Skeletal muscle tissue (tissue), 3 donors: ENCODE measurements at regions not wholly inside any gene's neighbourhood (a gene's known extent, or its start where the extent isn't known, plus 50 kb on each side); places are given as distances from the start of the nearest gene placed in this dataset.
"Not testable (repeated sequence)": the region's sequence is repeated elsewhere in the genome, so short reads cannot be mapped to it uniquely, and the experiment has no call there.

Source experiments
- H3K27ac ChIP-seq: one replicate; pipeline ENCODE4 v1.7.0; 2013; ENCODE audit warnings: mild to moderate bottlenecking, low read depth, low read length, inconsistent platforms
- H3K27me3 ChIP-seq, 3 donors: one replicate each; pipeline ENCODE4 v1.7.0; 2013; ENCODE audit warnings: low read length in 3 of 3; ENCODE audit not compliant: control insufficient read depth in 3 of 3, insufficient read depth in 3 of 3
- H3K36me3 ChIP-seq, 3 donors: one replicate each; pipeline ENCODE4 v1.7.0; 2013; ENCODE audit warnings: low read length in 3 of 3; ENCODE audit not compliant: control insufficient read depth in 3 of 3, insufficient read depth in 3 of 3
- H3K4me1 ChIP-seq, 3 donors: one replicate each; pipeline ENCODE4 v1.7.0; 2013; ENCODE audit warnings: low read length in 3 of 3, mild to moderate bottlenecking in 3 of 3; ENCODE audit not compliant: control insufficient read depth in 3 of 3, insufficient read depth in 3 of 3
- H3K4me3 ChIP-seq, 3 donors: one replicate each; pipeline ENCODE4 v1.7.0; 2013; ENCODE audit warnings: low read length in 3 of 3
- H3K9ac ChIP-seq, 3 donors: one replicate each; pipeline ENCODE4 v1.7.0; 2013; ENCODE audit warnings: low read length in 3 of 3, mild to moderate bottlenecking in 3 of 3, moderate library complexity in 2 of 3, low read depth in 1 of 3
- H3K9me3 ChIP-seq, 3 donors: one replicate each; pipeline ENCODE4 v1.7.0; 2013; ENCODE audit warnings: low read length in 3 of 3; ENCODE audit not compliant: control insufficient read depth in 3 of 3
- donor health status: Osteomylitis.

DNA sequence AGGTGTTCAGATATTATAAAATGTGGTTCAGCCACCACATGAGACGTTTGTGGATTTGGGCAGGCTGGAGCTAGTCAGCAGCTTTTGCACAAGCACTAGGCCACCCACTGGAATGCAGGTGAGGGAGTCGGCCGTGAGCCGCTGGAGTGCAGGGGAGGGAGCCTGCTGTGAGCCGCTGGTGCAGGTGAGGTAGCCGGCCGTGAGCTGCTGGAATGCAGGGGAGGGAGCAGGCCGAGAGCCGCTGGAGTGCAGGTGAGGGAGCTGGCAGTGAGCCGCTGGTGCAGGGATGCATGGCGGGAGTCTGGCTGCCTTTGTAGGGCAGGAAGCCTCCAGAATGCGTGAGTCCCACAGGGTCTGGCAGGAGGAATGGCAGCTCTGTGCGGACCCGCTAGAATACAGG is 1907.6 kb upstream of the DEFB115 start:
- Histone ChIP-seq H3K9me3 (peaks cover 0 to 2% (median 0%) of the 10 kb centered on the region in 3 donors), H3K27me3 (no peaks in the 10 kb centered on the region), H3K27ac (no peak overlapping the region), H3K4me1 (no peaks in the 10 kb centered on the region), H3K36me3 (no peaks in the 10 kb centered on the region), H3K4me3 (no peak overlapping the region), H3K9ac (no peak overlapping the region)

DNA sequence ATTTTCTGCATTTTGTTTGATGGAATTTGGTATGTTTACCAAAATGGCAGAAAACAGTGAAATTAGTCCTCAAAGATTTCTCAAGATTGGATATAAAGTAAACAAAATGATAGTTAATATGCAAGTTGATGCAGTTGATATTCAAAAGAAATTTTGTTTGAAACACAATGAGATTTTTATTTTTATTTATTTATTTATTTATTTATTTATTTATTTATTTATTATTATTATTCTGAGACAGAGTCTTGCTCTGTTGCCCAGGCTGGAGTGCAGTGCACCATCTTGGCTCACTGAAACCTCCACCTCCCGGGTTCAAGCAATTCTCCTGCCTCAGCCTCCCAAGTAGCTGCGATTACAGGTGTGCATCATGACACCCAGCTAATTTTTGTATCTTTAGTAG is 1881.5 kb upstream of the DEFB115 start:
- not testable (repeated sequence) for H3K9ac ChIP-seq, H3K9me3 ChIP-seq

GRCh38 chr20:29392853-29393252 is 1864.6 kb upstream of the DEFB115 start:
- not testable (repeated sequence) for H3K9ac ChIP-seq, H3K27me3 ChIP-seq, H3K27ac ChIP-seq, H3K4me1 ChIP-seq, H3K36me3 ChIP-seq, H3K4me3 ChIP-seq, H3K9me3 ChIP-seq

More for the DNA sequence above, 1881.5 kb upstream of the DEFB115 start:
- not testable (repeated sequence) for H3K36me3 ChIP-seq, H3K4me3 ChIP-seq, H3K27ac ChIP-seq, H3K4me1 ChIP-seq, H3K27me3 ChIP-seq

GRCh38 chr20:29408034-29408695 is 1849.3 kb upstream of the DEFB115 start:
- Histone ChIP-seq H3K27me3 (peaks cover 0 to 25% (median 24%) of the 10 kb centered on the region in 3 donors), H3K9ac (no peak overlapping the region), H3K27ac (no peak overlapping the region), H3K36me3 (no peaks in the 10 kb centered on the region), H3K4me1 (no peaks in the 10 kb centered on the region), H3K4me3 (no peak overlapping the region), H3K9me3 (peaks cover 0 to 10% (median 3%) of the 10 kb centered on the region in 3 donors)

DNA sequence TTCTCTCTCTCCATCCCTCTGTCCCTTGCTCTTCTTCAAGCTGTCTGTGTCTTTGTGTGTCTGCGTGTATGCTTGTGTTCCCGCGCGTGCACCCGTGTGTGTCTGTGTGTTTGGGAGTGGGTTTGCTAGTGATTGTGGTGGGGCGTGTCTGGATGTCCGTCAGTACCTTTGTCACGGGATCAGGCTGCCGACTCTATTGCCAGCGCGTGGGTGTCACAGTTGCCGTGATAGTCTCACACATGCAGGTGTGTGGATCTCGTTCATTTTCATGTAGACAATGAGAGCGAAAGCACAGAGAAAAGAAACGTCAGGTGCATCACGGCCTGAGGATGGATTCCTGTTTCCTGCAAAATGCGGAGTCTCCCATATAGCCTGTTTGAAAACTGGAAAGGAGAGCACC is 1848.8 kb upstream of the DEFB115 start:
- peaks cover 0 to 25% (median 24%) of the 10 kb centered on the region in 3 donors for H3K27me3 ChIP-seq
- not testable (repeated sequence) for H3K9me3 ChIP-seq, H3K36me3 ChIP-seq, H3K9ac ChIP-seq, H3K4me3 ChIP-seq, H3K27ac ChIP-seq, H3K4me1 ChIP-seq

DNA sequence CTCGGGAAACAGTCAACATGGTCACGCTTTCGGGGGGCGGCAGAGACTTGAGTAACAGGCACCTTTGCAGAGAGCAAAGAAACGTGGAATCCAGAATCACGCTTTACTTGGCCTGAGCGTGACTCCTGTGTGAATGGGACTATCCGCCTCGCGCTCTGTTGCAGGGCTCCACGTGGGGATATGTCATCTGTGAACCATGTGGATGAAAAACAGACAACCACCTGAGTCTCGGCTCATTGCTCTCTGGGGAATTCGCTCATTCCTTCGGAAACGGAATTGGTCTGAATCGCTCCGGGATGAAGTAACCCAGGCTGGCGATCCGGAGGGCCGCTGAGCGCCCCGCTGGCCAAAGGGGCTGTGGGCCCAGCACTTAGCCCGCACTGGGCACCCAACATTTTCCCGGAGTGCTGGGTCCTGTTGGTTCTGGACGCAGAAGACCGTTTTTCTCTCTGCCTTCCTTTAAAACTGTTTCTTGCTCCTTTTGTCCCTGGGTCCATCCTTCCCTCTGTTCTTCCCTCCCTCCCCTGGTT is 1848.2 kb upstream of the DEFB115 start:
- not testable (repeated sequence) for H3K9ac ChIP-seq, H3K27ac ChIP-seq, H3K4me1 ChIP-seq, H3K4me3 ChIP-seq, H3K9me3 ChIP-seq, H3K36me3 ChIP-seq
- H3K27me3 ChIP-seq, result peaks cover 0 to 25% (median 24%) of the 10 kb centered on the region in 3 donors

- Histone ChIP-seq H3K9me3 (peaks cover 0 to 10% (median 3%) of the 10 kb centered on the region in 3 donors), H3K9ac (no peak overlapping the region), H3K36me3 (no peaks in the 10 kb centered on the region), H3K27me3 (peaks cover 0 to 25% (median 24%) of the 10 kb centered on the region in 3 donors), H3K4me3 (no peak overlapping the region), H3K4me1 (no peaks in the 10 kb centered on the region), H3K27ac (no peak overlapping the region)
Observed at GRCh38 chr20:29409833-29410805, 1847.3 kb upstream of the DEFB115 start.

- H3K27ac ChIP-seq, result no peak overlapping the region
- peaks cover 0 to 25% (median 24%) of the 10 kb centered on the region in 3 donors for H3K27me3 ChIP-seq
- peaks cover 0 to 10% (median under 1%) of the 10 kb centered on the region in 3 donors for H3K9me3 ChIP-seq
- no peaks in the 10 kb centered on the region for H3K4me1 ChIP-seq
- no peak overlapping the region for H3K9ac ChIP-seq
- H3K36me3 ChIP-seq, result no peaks in the 10 kb centered on the region
- no peak overlapping the region for H3K4me3 ChIP-seq
Observed at GRCh38 chr20:29410806-29411457, 1846.5 kb upstream of the DEFB115 start.

DNA sequence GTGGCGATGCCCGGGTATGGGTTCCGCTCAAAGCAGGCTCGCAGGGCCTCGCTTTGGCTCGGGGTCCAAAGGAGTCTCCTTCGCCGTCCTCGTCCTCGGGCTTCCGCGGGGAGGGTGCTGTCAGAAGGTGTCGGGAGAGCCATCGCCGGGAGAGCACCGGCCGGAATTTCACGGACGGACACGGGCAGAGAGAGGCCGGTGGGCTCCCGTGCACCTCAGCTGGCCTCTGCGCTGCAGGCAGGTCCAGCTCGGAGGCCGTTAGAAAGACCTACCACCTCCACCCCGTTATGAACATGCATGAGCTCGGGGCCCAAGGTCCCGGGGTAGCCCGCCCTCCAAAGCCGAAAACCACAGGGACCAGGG is 1846.0 kb upstream of the DEFB115 start:
- H3K9me3 ChIP-seq, H3K9ac ChIP-seq, H3K36me3 ChIP-seq, H3K4me3 ChIP-seq, H3K27ac ChIP-seq, H3K4me1 ChIP-seq: not testable (repeated sequence)
- peaks cover 0 to 25% (median 24%) of the 10 kb centered on the region in 3 donors for H3K27me3 ChIP-seq
